ENCODE measurements at regions not wholly inside any gene's neighbourhood (a gene's known extent, or its start where the extent isn't known, plus 50 kb on each side); places are given as distances from the start of the nearest gene placed in this dataset.

GRCh38 chr18:46207985-46208384 lies 103.8 kb downstream of the HAUS1 start:
- TF ChIP-seq CTCF (IDR thresholded peaks at IDR 0.05) (no peak), NR3C1 (CRISPR knock-in tag; conservative IDR thresholded peaks at IDR 0.05; ENCODE audit: low read depth) (no peak), USF1 (CRISPR knock-in tag; IDR thresholded peaks at IDR 0.05) (no peak), JUN (CRISPR knock-in tag; IDR thresholded peaks at IDR 0.05) (no peak), ESRRA (CRISPR knock-in tag; IDR thresholded peaks at IDR 0.05; ENCODE audit: borderline replicate concordance) (no peak), CBFB (CRISPR knock-in tag; IDR thresholded peaks at IDR 0.05; ENCODE audit: low read depth) (no peak), MAX (CRISPR knock-in tag; IDR thresholded peaks at IDR 0.05) (no peak), FOXP4 (CRISPR knock-in tag; IDR thresholded peaks at IDR 0.05) (no peak), ZNF121 (CRISPR knock-in tag; IDR thresholded peaks at IDR 0.05) (no peak), IRF1 (CRISPR knock-in tag; IDR thresholded peaks at IDR 0.05) (no peak)
